Suprapubic skin (tissue), 3 donors: ENCODE measurements at regions not wholly inside any gene's neighbourhood (a gene's known extent, or its start where the extent isn't known, plus 50 kb on each side); places are given as distances from the start of the nearest gene placed in this dataset.

Experiments used
- CTCF ChIP-seq, 2 donors: fragments of 200-600 bp in 1 of 2; fragments of 450-650 bp in 1 of 2; sonication (generic) in 1 of 2; IDR thresholded peaks; one replicate each; pipeline ENCODE4 v1.5.1; 2016 to 2019; ENCODE audit warnings: antibody characterized with exemption in 2 of 2, mild to moderate bottlenecking in 1 of 2, moderate library complexity in 1 of 2
- POLR2A ChIP-seq, 2 donors: fragments of 450-650 bp; IDR thresholded peaks; one replicate each; pipeline ENCODE4 v1.6.1; 2017; ENCODE audit warnings: antibody characterized with exemption in 2 of 2, mild to moderate bottlenecking in 2 of 2, moderate library complexity in 2 of 2

DNA sequence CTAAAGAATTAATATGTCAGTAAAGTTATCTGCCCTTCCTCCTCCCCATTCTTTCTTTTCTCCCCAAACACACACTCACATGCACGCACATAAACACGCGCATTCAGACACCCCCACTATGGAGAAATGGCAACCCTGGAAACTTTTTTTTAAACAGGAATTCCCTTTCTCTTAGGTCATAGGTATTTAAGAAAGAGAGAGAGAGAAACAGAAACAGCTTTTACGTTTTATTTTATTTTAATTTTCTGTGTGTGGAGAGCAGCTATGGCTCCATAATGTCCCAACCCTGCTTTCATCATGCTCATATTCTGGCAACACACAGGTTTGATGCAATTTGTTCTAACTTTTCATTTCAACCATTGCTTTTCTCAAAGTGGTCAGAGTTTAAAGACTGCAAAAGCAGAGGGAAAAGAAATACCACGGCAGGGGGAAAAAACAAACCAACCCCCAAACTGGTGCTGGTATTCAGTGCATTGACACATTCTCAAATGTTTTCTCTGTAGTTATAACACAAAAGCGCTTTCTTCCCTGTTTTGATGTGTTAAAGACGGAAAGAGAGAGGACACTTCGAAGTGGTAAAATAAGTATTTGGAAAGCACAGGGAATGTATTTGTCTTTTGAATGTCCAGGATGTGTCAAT is 126.0 kb upstream of the TMEM161B start:
- TF ChIP-seq CTCF (IDR thresholded peaks at IDR 0.05): no peak
- TF ChIP-seq POLR2A (IDR thresholded peaks at IDR 0.05): no peak
